HEK293T (cell line): ENCODE measurements at regions not wholly inside any gene's neighbourhood (a gene's known extent, or its start where the extent isn't known, plus 50 kb on each side); places are given as distances from the start of the nearest gene placed in this dataset.
"Not testable (repeated sequence)": the region's sequence is repeated elsewhere in the genome, so short reads cannot be mapped to it uniquely, and the experiment has no call there.

Experiments
- CTCF ChIA-PET: fragments of 350-600 bp; formaldehyde crosslinking; extraction: SDS; loops from one replicate; lab custom pipeline; 2021; ENCODE audit warnings: antibody characterized with exemption, inconsistent platforms; lab: Yijun Ruan, JAX
- POLR2A ChIA-PET: fragments of 350-600 bp; formaldehyde crosslinking; extraction: SDS; loops from one replicate; lab custom pipeline; 2020; ENCODE audit warnings: antibody characterized with exemption, inconsistent platforms; lab: Yijun Ruan, JAX
- DNase-seq: peaks from one replicate; pipeline ENCODE4 v3.0.0; 2012; ENCODE audit warnings: mixed read lengths; ENCODE audit errors: extremely low spot score
- ARNT ChIP-seq: fragments of 450-650 bp; IDR thresholded peaks from 2 replicates; pipeline ENCODE4 v1.6.1; 2017; ENCODE audit warnings: mild to moderate bottlenecking
- BHLHE40 ChIP-seq: fragments of 450-650 bp; IDR thresholded peaks from 2 replicates; pipeline ENCODE4 v1.6.1; 2016; ENCODE audit warnings: mild to moderate bottlenecking, moderate library complexity, borderline replicate concordance
- CTBP1 ChIP-seq: fragments of 450-650 bp; IDR thresholded peaks from 2 replicates; pipeline ENCODE4 v1.6.1; 2016; ENCODE audit warnings: borderline replicate concordance
- ELF4 ChIP-seq: fragments of 450-650 bp; IDR thresholded peaks from 2 replicates; pipeline ENCODE4 v1.6.1; 2017; ENCODE audit warnings: antibody characterized with exemption
- FOXA1 ChIP-seq: fragments of 450-650 bp; IDR thresholded peaks from 2 replicates; pipeline ENCODE4 v1.6.1; 2016; ENCODE audit warnings: mild to moderate bottlenecking
- FOXK2 ChIP-seq: fragments of 450-650 bp; IDR thresholded peaks from 2 replicates; pipeline ENCODE4 v1.6.1; 2016; ENCODE audit warnings: mild to moderate bottlenecking
- FOXM1 ChIP-seq: fragments of 450-650 bp; IDR thresholded peaks from 2 replicates; pipeline ENCODE4 v1.6.1; 2017; ENCODE audit warnings: mild to moderate bottlenecking, borderline replicate concordance
- HDGF ChIP-seq: fragments of 450-650 bp; IDR thresholded peaks from 2 replicates; pipeline ENCODE4 v1.6.1; 2017; ENCODE audit warnings: antibody characterized with exemption, borderline replicate concordance
- L3MBTL2 ChIP-seq: fragments of 450-650 bp; conservative IDR thresholded peaks from 2 replicates; pipeline ENCODE4 v1.6.1; 2016; ENCODE audit warnings: mild to moderate bottlenecking
- LEF1 ChIP-seq: fragments of 450-650 bp; IDR thresholded peaks from 2 replicates; pipeline ENCODE4 v1.6.1; 2017; ENCODE audit warnings: mild to moderate bottlenecking, borderline replicate concordance
- NFRKB ChIP-seq: fragments of 450-650 bp; IDR thresholded peaks from 2 replicates; pipeline ENCODE4 v1.6.1; 2016; ENCODE audit warnings: mild to moderate bottlenecking, moderate library complexity
- SP1 ChIP-seq: fragments of 450-650 bp; IDR thresholded peaks from 2 replicates; pipeline ENCODE4 v1.6.1; 2017
- SUZ12 ChIP-seq: fragments of 450-650 bp; IDR thresholded peaks from 2 replicates; pipeline ENCODE4 v1.6.1; 2016; ENCODE audit warnings: mild to moderate bottlenecking
- TARDBP ChIP-seq: fragments of 450-650 bp; IDR thresholded peaks from 2 replicates; pipeline ENCODE4 v1.6.1; 2016
- ZNF384 ChIP-seq: fragments of 450-650 bp; IDR thresholded peaks from 2 replicates; pipeline ENCODE4 v1.6.1; 2016
- TF ChIP-seq, protein P1 (sequence below): fragments of 450-650 bp; IDR thresholded peaks from 2 replicates; pipeline ENCODE4 v1.6.1; 2016

DNA sequence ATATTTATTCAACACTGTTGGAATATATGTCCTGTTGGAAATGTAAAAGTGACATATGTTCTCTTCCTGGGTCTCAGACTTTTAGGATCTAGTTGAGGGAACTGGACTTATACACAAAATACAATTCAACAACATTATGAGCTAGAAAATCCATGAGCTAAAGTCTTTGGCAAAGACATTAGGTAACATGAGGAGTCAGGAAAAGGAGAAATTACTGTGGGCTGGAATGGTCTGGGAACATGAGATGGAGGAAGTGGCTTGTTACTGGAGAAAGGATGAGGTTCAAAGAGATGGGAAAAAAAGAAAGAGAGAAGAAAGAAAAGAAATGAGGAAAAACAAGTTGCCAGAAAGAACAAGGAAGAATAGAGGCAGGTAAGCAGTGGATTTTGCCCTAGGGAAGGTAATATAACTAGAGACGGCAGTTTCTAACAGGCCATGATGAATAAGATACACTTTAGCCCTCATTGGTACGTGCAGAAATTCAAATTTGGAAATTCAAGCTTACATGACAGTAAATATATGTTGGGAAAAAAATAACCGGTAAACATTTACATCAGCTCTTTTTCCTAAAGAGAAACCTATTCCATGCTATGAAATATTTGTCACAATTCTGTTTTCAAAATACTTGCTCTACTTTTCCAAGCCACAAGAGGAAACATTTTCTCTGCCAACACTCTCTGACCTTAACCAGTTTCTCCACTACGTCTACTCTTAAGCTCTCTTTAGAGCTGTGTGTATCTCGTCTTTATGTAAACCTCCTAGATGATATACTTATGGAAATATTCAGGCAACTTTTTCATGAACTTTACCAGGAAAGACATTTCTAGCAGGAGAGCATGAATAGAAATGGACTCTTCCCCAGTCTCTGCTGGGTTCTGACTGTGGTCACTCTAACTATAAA is 268.8 kb upstream of the BTG1 start:
- no peak for TF ChIP-seq FOXK2
- TF ChIP-seq, protein P1, sequence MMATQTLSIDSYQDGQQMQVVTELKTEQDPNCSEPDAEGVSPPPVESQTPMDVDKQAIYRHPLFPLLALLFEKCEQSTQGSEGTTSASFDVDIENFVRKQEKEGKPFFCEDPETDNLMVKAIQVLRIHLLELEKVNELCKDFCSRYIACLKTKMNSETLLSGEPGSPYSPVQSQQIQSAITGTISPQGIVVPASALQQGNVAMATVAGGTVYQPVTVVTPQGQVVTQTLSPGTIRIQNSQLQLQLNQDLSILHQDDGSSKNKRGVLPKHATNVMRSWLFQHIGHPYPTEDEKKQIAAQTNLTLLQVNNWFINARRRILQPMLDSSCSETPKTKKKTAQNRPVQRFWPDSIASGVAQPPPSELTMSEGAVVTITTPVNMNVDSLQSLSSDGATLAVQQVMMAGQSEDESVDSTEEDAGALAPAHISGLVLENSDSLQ = no peak
- no peak for TF ChIP-seq LEF1
- no peak for TF ChIP-seq CTBP1
- TF ChIP-seq TARDBP = no peak
- TF ChIP-seq HDGF = no peak
- no peak for TF ChIP-seq ELF4
- TF ChIP-seq SUZ12 = no peak
- TF ChIP-seq ZNF384 = no peak
- TF ChIP-seq BHLHE40 = no peak
- no peak for TF ChIP-seq FOXM1
- TF ChIP-seq L3MBTL2 = no peak
- TF ChIP-seq FOXA1 = no peak
- TF ChIP-seq ARNT = no peak
- no peak for TF ChIP-seq NFRKB
- TF ChIP-seq SP1 = no peak
- CTCF ChIA-PET = interaction anchor here (0.7 kb wide), 1 partner anchor 239 kb away, joined by 3 read pairs; no protein-coding TSS in a partner anchor
- POLR2A ChIA-PET = no interaction called here
- no peak for DNase-seq

DNA sequence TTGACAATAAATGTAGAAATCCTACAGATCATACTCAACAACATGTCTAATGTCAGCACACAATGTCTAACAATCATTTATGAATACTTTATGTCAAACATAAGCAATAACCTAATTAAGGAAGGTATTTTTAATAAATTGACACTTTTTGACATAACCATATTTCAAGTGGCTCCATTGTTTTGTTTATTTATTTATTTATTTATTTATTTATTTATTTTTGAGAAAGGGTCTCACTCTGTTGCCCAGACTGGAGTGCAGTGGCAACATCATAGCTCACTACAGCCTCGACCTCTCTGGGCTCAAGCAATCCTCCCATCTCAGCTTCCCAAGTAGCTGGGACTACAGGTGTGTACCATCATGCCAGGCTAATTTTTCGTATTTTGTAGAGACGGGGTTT is 267.6 kb upstream of the BTG1 start:
- ChIA-PET POLR2A (no interaction called here), CTCF (no interaction called here)
- no peak for DNase-seq

DNA sequence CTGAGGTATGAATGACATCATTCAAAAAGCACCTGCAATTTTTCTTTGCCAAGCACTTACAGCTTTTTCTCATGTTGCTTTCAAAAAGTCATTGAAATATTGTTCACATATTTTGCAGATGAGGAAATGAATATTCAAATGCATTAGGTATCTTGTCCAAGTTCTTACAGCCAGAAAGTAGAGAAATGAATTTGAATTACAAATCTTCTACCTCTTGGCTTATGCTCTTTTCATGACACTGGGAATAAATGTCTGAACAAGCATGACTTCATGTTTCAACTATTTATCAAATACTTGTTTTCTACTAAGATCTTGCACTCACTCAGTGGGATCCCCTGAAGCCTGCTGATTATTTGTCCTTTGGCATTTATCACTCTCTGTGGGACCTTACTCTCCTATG is 267.2 kb upstream of the BTG1 start:
- ChIA-PET POLR2A (no interaction called here), CTCF (no interaction called here)
- TF ChIP-seq CTBP1 (no peak), BHLHE40 (no peak), NFRKB (no peak), TARDBP (no peak), ARNT (no peak), SUZ12 (no peak), ZNF384 (no peak), HDGF (no peak), SP1 (no peak), ELF4 (no peak), L3MBTL2 (no peak), FOXA1 (no peak), LEF1 (no peak), FOXK2 (no peak), FOXM1 (no peak)
- TF ChIP-seq, protein P1 = no peak
- no peak for DNase-seq

More for the DNA sequence above, 267.6 kb upstream of the BTG1 start:
- TF ChIP-seq FOXM1 = no peak
- no peak for TF ChIP-seq BHLHE40
- no peak for TF ChIP-seq TARDBP
- no peak for TF ChIP-seq L3MBTL2
- TF ChIP-seq, protein P1 = no peak
- TF ChIP-seq LEF1 = no peak
- TF ChIP-seq ZNF384 = no peak

DNA sequence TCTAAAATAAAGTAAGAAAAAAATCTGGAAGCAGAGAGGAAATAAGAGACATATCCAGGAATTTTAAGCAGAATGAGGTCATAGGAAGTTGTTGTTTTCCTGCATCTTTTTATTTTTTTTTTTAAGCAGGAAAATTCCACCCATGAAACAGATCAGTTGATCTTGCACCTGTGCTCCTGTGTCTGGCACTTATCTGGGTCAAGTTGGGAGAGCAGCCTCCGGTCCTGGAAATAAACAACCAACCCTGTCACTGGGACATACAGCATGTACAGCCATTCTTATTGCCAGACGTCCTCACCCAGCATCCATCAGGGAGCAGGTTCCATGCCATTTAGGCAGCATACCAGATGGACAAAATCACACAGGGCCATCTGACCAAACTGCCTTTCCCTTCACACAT is 266.0 kb upstream of the BTG1 start:
- TF ChIP-seq CTBP1 = no peak
- no peak for DNase-seq
- ChIA-PET POLR2A (no interaction called here), CTCF (no interaction called here)

DNA sequence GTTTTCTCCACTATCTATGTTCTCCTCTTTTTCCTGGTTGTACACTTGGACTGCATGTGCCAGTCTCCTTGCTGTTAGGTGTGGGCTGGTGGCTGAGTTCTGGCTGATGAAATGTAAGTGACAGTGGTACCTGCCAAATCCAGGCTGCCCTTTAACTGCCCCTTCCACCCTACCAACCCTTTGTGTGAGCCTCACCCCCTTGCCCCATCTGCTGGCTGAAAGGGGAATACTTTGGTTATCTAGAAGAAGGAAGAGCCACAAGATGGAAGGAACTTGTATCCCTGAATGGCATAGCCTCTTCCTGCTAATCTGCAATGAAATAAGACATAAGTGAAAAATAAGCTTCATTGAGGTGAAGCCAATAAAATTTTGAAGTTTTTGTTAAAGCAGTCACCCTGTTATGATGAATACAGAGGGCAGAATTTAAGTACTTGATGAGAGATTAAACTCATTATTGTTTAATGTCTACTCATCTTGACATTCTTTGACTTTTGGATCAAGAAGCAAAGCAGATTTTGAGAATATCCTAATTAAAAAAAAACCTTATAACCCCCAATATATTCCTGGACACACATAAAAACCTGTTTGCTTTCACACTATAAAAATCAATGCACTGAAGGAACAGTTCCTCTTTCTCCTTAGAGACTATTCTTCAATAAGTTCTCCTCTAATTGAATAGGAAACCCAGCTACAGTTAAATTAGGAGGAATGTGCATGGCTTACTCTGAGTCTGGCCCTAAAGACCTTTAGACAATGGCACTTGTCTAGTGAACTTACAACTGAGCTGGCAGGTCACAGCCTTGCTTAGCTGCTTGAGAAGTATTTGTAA is 262.6 kb upstream of the BTG1 start:
- POLR2A ChIA-PET = interaction anchor here (3.3 kb wide), 1 partner anchor 263 kb away, joined by 15 read pairs; the partner anchor contains the start of gene BTG1
- TF ChIP-seq CTBP1 (no peak), BHLHE40 (no peak), ARNT (no peak)
- TF ChIP-seq, protein P1 = peak; percentile 51
- CTCF ChIA-PET = interaction anchor here (0.6 to 1.5 kb wide), 4 partner anchors 95 to 1026 kb away, joined by 3 to 5 read pairs (median 4); no protein-coding TSS in a partner anchor
- DNase-seq = peak; percentile 49

DNA sequence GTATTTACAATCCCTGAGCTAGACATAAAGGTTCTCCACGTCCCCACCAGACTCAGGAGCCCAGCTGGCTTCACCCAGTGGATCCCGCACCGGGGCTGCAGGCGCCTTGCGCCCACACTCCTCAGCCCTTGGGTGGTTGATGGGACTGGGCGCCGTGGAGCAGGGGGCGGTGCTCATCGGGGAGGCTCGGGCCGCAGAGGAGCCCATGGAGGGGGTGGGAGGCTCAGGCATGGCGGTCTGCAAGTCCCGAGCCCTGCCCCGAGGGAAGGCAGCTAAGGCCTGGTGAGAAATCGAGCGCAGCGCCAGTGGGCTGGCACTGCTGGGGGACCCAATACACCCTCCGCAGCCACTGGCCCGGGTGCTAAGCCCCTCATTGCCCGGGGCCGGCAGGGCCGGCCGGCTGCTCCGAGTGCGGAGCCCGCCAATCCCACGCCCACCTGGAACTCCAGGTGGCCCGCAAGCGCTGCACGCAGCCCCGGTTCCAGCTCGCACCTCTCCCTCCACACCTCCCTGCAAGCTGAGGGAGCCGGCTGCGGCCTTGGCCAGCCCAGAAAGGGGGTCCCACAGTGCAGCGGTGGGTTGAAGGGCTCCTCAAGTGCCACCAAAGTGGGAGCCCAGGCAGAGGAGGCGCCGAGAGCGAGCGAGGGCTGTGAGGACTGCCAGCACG is 260.9 kb upstream of the BTG1 start:
- POLR2A ChIA-PET, DNase-seq, CTCF ChIA-PET: not testable (repeated sequence)

DNA sequence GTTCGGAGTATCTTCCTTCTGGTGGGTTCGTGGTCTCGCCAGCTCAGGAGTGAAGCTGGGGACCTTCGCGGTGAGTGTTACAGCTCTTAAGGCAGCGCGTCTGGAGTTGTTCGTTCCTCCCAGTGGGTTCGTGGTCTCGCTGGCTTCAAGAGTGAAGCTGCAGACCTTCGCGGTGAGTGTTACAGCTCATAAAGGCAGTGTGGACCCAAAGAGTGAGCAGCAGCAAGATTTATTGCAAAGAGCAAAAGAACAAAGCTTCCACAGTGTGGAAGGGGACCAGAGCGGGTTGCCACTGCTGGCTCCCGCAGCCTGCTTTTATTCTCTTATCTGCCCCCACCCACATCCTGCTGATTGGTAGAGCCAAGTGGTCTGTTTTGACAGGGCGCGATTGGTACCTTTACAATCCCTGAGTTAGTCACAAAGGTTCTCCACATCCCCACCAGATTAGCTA is 260.2 kb upstream of the BTG1 start:
- POLR2A ChIA-PET, DNase-seq, CTCF ChIA-PET: not testable (repeated sequence)
